ENCODE measurements at regions not wholly inside any gene's neighbourhood (a gene's known extent, or its start where the extent isn't known, plus 50 kb on each side); places are given as distances from the start of the nearest gene placed in this dataset.

DNA sequence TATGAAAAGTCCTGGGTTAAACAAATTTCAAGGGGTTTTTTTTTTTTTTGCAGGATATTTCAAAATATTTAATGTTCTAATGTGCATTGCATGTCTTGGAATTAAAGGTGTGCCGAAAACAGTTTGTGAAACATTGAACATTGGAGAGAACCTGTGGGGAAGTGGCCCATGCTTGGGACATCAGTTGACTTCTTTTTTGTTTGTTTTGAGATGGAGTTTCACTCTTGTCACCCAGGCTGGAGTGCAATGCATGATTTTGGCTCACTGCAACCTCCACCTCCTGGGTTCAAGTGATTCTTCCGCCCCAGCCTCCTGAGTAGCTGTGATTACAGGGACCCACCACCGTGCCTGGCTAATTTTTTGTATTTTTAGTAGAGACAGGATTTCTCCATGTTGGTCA, 71.0 kb upstream of the RAPH1 start:
- Mint-ChIP-seq H3K4me1 (peaks cover 4% of the 10 kb centered on the region), H3K27ac (no peak overlapping the region), H3K36me3 (ENCODE audit: low read depth) (no peaks in the 10 kb centered on the region), H3K4me3 (no peak overlapping the region), H3K27me3 (ENCODE audit: insufficient read depth) (peaks cover 12% of the 10 kb centered on the region), H3K9me3 (no peaks in the 10 kb centered on the region)
- TF ChIP-seq CTCF (conservative IDR thresholded peaks at IDR 0.05): no peak
- no peak for DNase-seq
- no peaks in the 10 kb centered on the region for H3K9me3 ChIP-seq (ENCODE audit: control insufficient read depth, low read length)
- H3K27me3 ChIP-seq (ENCODE audit: control insufficient read depth, insufficient read depth, low read length, poor library complexity, severe bottlenecking): peaks cover 6% of the 10 kb centered on the region
- H3K4me1 ChIP-seq (ENCODE audit: control insufficient read depth, insufficient read depth, low read length): no peaks in the 10 kb centered on the region
- H3K36me3 ChIP-seq (ENCODE audit: control insufficient read depth, insufficient read depth, low read length): no peaks in the 10 kb centered on the region
- no peak overlapping the region for H3K4me3 ChIP-seq (ENCODE audit: low read length)
- no peak overlapping the region for H3K27ac ChIP-seq (ENCODE audit: low read depth, low read length)
- WGBS, 2 experiments (ENCODE audit: insufficient coverage in 1 of 2, insufficient read length in 1 of 2): 92 to 94% methylated on average over 3 of the region's 3 CpGs
- H3K9ac ChIP-seq (ENCODE audit: extremely low read depth, low read length, poor library complexity, severe bottlenecking): no peak overlapping the region

DNA sequence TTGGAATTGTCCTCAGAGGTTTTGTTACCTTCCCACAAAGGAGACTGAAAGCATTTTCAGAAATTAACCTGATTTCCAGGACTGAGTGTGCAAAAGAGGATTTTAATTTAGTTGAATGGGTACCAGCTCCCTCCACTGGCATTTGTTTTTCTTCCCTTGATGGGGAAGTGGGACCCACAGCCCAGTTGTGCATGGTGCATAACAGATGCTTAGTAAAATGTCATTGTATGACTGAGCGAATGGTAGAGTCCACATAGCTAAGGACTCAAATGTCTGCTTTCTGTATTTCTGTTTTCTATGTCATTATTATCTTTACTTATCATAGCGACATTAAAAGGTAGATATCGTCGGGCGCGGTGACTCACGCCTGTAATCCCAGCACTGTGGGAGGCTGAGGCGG, 75.5 kb upstream of the RAPH1 start:
- Histone ChIP-seq H3K4me3 (ENCODE audit: low read length) (no peak overlapping the region), H3K27ac (ENCODE audit: low read depth, low read length) (no peak overlapping the region), H3K4me1 (ENCODE audit: control insufficient read depth, insufficient read depth, low read length) (no peaks in the 10 kb centered on the region), H3K9ac (ENCODE audit: extremely low read depth, low read length, poor library complexity, severe bottlenecking) (no peak overlapping the region), H3K9me3 (ENCODE audit: control insufficient read depth, low read length) (no peaks in the 10 kb centered on the region), H3K36me3 (ENCODE audit: control insufficient read depth, insufficient read depth, low read length) (no peaks in the 10 kb centered on the region), H3K27me3 (ENCODE audit: control insufficient read depth, insufficient read depth, low read length, poor library complexity, severe bottlenecking) (no peaks in the 10 kb centered on the region)
- no peaks in the 10 kb centered on the region for H3K27me3 Mint-ChIP-seq (ENCODE audit: insufficient read depth)
- H3K9me3 Mint-ChIP-seq: no peaks in the 10 kb centered on the region
- peaks cover 3% of the 10 kb centered on the region for H3K4me1 Mint-ChIP-seq
- TF ChIP-seq CTCF (conservative IDR thresholded peaks at IDR 0.05): no peak
- WGBS, 2 experiments (ENCODE audit: insufficient coverage in 1 of 2, insufficient read length in 1 of 2): 90 to 94% methylated on average over 8 of the region's 8 CpGs
- DNase-seq: no peak
- H3K36me3 Mint-ChIP-seq (ENCODE audit: low read depth): no peaks in the 10 kb centered on the region
- no peak overlapping the region for H3K4me3 Mint-ChIP-seq
- H3K27ac Mint-ChIP-seq: no peak overlapping the region

DNA sequence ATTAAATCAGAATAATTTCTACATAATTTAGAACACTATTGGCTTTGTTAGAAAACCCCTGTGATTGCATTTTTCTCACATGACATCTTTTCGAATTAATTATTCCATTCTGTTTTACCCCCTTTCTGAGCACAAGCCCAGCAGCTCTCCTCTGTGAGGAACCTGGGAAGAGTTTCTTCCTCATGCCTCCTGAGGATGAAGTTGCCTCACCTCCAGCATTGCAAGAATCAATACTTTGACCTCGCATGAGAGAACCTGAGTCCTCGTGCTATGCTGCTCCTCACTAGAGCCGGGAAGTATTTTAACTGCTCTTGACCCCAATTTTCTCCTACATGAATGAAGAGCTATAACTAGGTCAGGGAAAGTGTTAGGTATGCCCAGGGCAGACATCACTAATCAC, 77.1 kb upstream of the RAPH1 start:
- H3K27ac Mint-ChIP-seq: no peak overlapping the region
- Histone ChIP-seq H3K9ac (ENCODE audit: extremely low read depth, low read length, poor library complexity, severe bottlenecking) (no peak overlapping the region), H3K27me3 (ENCODE audit: control insufficient read depth, insufficient read depth, low read length, poor library complexity, severe bottlenecking) (no peaks in the 10 kb centered on the region)

More for the DNA sequence above, 77.1 kb upstream of the RAPH1 start:
- WGBS, 2 experiments (ENCODE audit: insufficient coverage in 1 of 2, insufficient read length in 1 of 2): 89 to 98% methylated on average over 4 of the region's 4 CpGs
- H3K4me3 ChIP-seq (ENCODE audit: low read length): no peak overlapping the region
- H3K4me1 ChIP-seq (ENCODE audit: control insufficient read depth, insufficient read depth, low read length): no peaks in the 10 kb centered on the region
- Mint-ChIP-seq H3K4me1 (peaks cover 3% of the 10 kb centered on the region), H3K9me3 (no peaks in the 10 kb centered on the region), H3K36me3 (ENCODE audit: low read depth) (no peaks in the 10 kb centered on the region), H3K27me3 (ENCODE audit: insufficient read depth) (no peaks in the 10 kb centered on the region), H3K4me3 (no peak overlapping the region)
- H3K9me3 ChIP-seq (ENCODE audit: control insufficient read depth, low read length): no peaks in the 10 kb centered on the region
- no peak for DNase-seq
- no peak overlapping the region for H3K27ac ChIP-seq (ENCODE audit: low read depth, low read length)
- H3K36me3 ChIP-seq (ENCODE audit: control insufficient read depth, insufficient read depth, low read length): no peaks in the 10 kb centered on the region
- TF ChIP-seq CTCF (conservative IDR thresholded peaks at IDR 0.05): no peak
